ENCODE measurements at regions not wholly inside any gene's neighbourhood (a gene's known extent, or its start where the extent isn't known, plus 50 kb on each side); places are given as distances from the start of the nearest gene placed in this dataset.

- no peak overlapping the region for H3K9ac ChIP-seq (ENCODE audit: low read length)
- no peaks in the 10 kb centered on the region for H3K9me3 ChIP-seq (ENCODE audit: low read length)
- H3K4me1 ChIP-seq (ENCODE audit: insufficient read depth, low read length): no peaks in the 10 kb centered on the region
- H3K27ac ChIP-seq (ENCODE audit: low read depth, low read length): no peak overlapping the region
- no peaks in the 10 kb centered on the region for H3K36me3 ChIP-seq (ENCODE audit: insufficient read depth, low read length)
- H3K4me3 ChIP-seq (ENCODE audit: low read depth in 1 of 2, low read length in 2 of 2): no peak overlapping the region
- H3K27me3 ChIP-seq (ENCODE audit: control insufficient read depth in 1 of 2, insufficient read depth in 2 of 2, low read length in 2 of 2): peaks cover 0 to 4% of the 10 kb centered on the region in 2 donors
Measured at GRCh38 chr22:49586873-49587272, 240.8 kb downstream of the BRD1 start.

GRCh38 chr22:49586244-49586748, 241.4 kb downstream of the BRD1 start:
- H3K27ac ChIP-seq (ENCODE audit: low read depth, low read length): no peak overlapping the region
- H3K4me1 ChIP-seq (ENCODE audit: insufficient read depth, low read length): no peaks in the 10 kb centered on the region
- no peak overlapping the region for H3K4me3 ChIP-seq (ENCODE audit: low read depth in 1 of 2, low read length in 2 of 2)
- peaks cover 0 to 4% of the 10 kb centered on the region in 2 donors for H3K27me3 ChIP-seq (ENCODE audit: control insufficient read depth in 1 of 2, insufficient read depth in 2 of 2, low read length in 2 of 2)
- no peak overlapping the region for H3K9ac ChIP-seq (ENCODE audit: low read length)
- no peaks in the 10 kb centered on the region for H3K36me3 ChIP-seq (ENCODE audit: insufficient read depth, low read length)
- no peaks in the 10 kb centered on the region for H3K9me3 ChIP-seq (ENCODE audit: low read length)

DNA sequence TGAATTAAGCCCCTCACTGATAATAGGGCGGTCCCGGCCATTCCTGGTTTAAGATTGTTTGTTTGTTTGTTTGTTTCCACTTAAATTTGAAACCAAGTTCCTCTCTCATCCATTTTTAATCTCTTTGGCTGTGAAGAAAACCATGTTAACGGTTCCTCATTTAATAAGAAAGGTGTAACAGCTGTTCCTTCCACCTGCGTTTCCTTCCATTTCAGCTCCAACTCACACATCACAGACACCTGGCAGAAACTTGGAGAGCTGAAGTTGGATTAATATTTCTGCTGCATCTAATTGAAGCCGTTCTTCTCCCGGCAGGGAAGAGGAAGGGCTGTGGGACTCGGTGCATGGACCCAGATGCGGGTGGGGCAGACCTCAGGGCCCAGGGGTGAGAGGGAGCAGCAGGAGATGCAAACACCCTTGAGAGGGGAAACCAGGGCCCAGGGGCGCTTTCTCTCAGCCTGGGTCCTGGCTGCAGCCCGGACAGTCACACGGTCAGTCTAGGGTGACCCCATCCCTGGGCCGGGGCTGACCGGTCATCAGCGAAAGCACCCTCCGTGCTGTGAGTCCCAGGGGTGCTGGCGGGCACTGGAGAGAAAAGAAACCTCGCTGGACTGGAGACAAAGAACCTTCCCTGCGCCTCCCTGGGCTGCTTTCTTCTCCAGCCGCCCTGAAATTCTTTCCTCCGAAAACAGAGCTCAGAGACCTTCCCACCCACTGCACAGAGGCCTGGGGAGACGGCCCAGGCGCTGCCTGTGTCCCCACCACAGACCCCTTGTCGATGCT, 242.0 kb downstream of the BRD1 start:
- Histone ChIP-seq H3K36me3 (ENCODE audit: insufficient read depth, low read length) (no peaks in the 10 kb centered on the region), H3K27me3 (ENCODE audit: control insufficient read depth in 1 of 2, insufficient read depth in 2 of 2, low read length in 2 of 2) (peaks cover 0 to 4% of the 10 kb centered on the region in 2 donors), H3K4me3 (ENCODE audit: low read depth in 1 of 2, low read length in 2 of 2) (no peak overlapping the region), H3K27ac (ENCODE audit: low read depth, low read length) (no peak overlapping the region), H3K9me3 (ENCODE audit: low read length) (no peaks in the 10 kb centered on the region), H3K9ac (ENCODE audit: low read length) (no peak overlapping the region), H3K4me1 (ENCODE audit: insufficient read depth, low read length) (no peaks in the 10 kb centered on the region)

GRCh38 chr22:49583886-49584505, 243.7 kb downstream of the BRD1 start:
- Histone ChIP-seq H3K4me1 (ENCODE audit: insufficient read depth, low read length) (no peaks in the 10 kb centered on the region), H3K36me3 (ENCODE audit: insufficient read depth, low read length) (no peaks in the 10 kb centered on the region), H3K27ac (ENCODE audit: low read depth, low read length) (no peak overlapping the region), H3K9me3 (ENCODE audit: low read length) (no peaks in the 10 kb centered on the region), H3K9ac (ENCODE audit: low read length) (no peak overlapping the region), H3K27me3 (ENCODE audit: control insufficient read depth in 1 of 2, insufficient read depth in 2 of 2, low read length in 2 of 2) (peaks cover 0 to 2% of the 10 kb centered on the region in 2 donors), H3K4me3 (ENCODE audit: low read depth in 1 of 2, low read length in 2 of 2) (no peak overlapping the region)

- Histone ChIP-seq H3K9me3 (ENCODE audit: low read length) (no peaks in the 10 kb centered on the region), H3K27ac (ENCODE audit: low read depth, low read length) (no peak overlapping the region), H3K27me3 (ENCODE audit: control insufficient read depth in 1 of 2, insufficient read depth in 2 of 2, low read length in 2 of 2) (no peaks in the 10 kb centered on the region), H3K9ac (ENCODE audit: low read length) (no peak overlapping the region), H3K4me1 (ENCODE audit: insufficient read depth, low read length) (no peaks in the 10 kb centered on the region), H3K36me3 (ENCODE audit: insufficient read depth, low read length) (no peaks in the 10 kb centered on the region), H3K4me3 (ENCODE audit: low read depth in 1 of 2, low read length in 2 of 2) (no peak overlapping the region)
Measured at GRCh38 chr22:49583341-49583740, 244.3 kb downstream of the BRD1 start.

DNA sequence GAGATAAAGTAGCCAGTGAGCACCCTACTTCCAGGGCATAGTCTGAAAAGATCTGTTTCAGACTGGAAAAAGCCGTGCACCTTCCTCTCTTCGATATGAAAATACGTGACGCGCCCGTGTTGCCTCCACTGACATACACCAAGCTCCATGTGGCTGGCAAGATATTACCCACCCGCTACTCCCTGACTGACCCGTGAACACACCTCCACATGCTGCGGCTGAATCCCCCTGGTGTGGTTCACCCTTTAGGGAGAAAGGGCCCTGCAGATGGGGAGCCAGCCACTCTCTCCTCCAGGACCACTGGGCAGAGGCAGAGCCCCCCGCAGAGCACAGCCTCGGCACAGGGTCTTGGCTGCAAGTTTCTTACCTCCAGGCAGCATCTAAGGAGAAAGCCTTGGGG, 245.0 kb downstream of the BRD1 start:
- Histone ChIP-seq H3K4me3 (ENCODE audit: low read depth in 1 of 2, low read length in 2 of 2) (no peak overlapping the region), H3K27ac (ENCODE audit: low read depth, low read length) (no peak overlapping the region), H3K27me3 (ENCODE audit: control insufficient read depth in 1 of 2, insufficient read depth in 2 of 2, low read length in 2 of 2) (no peaks in the 10 kb centered on the region), H3K36me3 (ENCODE audit: insufficient read depth, low read length) (no peaks in the 10 kb centered on the region), H3K9ac (ENCODE audit: low read length) (no peak overlapping the region), H3K4me1 (ENCODE audit: insufficient read depth, low read length) (no peaks in the 10 kb centered on the region), H3K9me3 (ENCODE audit: low read length) (no peaks in the 10 kb centered on the region)

DNA sequence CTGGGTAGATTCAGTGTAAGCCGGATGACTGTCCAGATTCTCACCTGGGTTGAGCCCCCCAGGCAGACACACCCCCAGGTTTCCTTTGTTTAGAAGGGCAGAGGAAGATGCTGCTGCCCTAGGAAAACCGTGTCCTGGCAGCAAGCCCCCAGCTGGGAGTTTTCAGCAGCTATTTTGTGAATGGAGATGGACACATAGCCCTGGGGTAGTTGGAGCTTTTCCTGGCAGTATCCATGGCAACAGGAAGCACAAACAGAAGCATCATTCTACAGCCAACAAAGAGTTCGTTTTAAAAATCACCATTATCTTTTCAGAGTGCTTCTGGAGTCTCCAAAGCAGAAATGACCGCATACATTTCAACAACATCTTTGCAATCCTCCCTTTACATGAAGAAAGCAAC, 245.5 kb downstream of the BRD1 start:
- Histone ChIP-seq H3K4me1 (ENCODE audit: insufficient read depth, low read length) (no peaks in the 10 kb centered on the region), H3K36me3 (ENCODE audit: insufficient read depth, low read length) (no peaks in the 10 kb centered on the region), H3K9me3 (ENCODE audit: low read length) (no peaks in the 10 kb centered on the region), H3K27me3 (ENCODE audit: control insufficient read depth in 1 of 2, insufficient read depth in 2 of 2, low read length in 2 of 2) (no peaks in the 10 kb centered on the region), H3K4me3 (ENCODE audit: low read depth in 1 of 2, low read length in 2 of 2) (no peak overlapping the region), H3K27ac (ENCODE audit: low read depth, low read length) (no peak overlapping the region), H3K9ac (ENCODE audit: low read length) (no peak overlapping the region)

- Histone ChIP-seq H3K36me3 (ENCODE audit: insufficient read depth, low read length) (no peaks in the 10 kb centered on the region), H3K9me3 (ENCODE audit: low read length) (no peaks in the 10 kb centered on the region), H3K4me3 (ENCODE audit: low read depth in 1 of 2, low read length in 2 of 2) (no peak overlapping the region), H3K27ac (ENCODE audit: low read depth, low read length) (no peak overlapping the region), H3K9ac (ENCODE audit: low read length) (no peak overlapping the region), H3K4me1 (ENCODE audit: insufficient read depth, low read length) (no peaks in the 10 kb centered on the region), H3K27me3 (ENCODE audit: control insufficient read depth in 1 of 2, insufficient read depth in 2 of 2, low read length in 2 of 2) (no peaks in the 10 kb centered on the region)
Measured at GRCh38 chr22:49580024-49580423, 247.6 kb downstream of the BRD1 start.

- no peak overlapping the region for H3K27ac ChIP-seq (ENCODE audit: low read depth, low read length)
Measured at GRCh38 chr22:49577168-49578060, 250.3 kb downstream of the BRD1 start.

GRCh38 chr22:49576241-49577141, 251.2 kb downstream of the BRD1 start:
- Histone ChIP-seq H3K9me3 (ENCODE audit: low read length) (no peaks in the 10 kb centered on the region), H3K27me3 (ENCODE audit: control insufficient read depth in 1 of 2, insufficient read depth in 2 of 2, low read length in 2 of 2) (no peaks in the 10 kb centered on the region), H3K4me3 (ENCODE audit: low read depth in 1 of 2, low read length in 2 of 2) (no peak overlapping the region), H3K4me1 (ENCODE audit: insufficient read depth, low read length) (no peaks in the 10 kb centered on the region), H3K36me3 (ENCODE audit: insufficient read depth, low read length) (no peaks in the 10 kb centered on the region), H3K9ac (ENCODE audit: low read length) (no peak overlapping the region), H3K27ac (ENCODE audit: low read depth, low read length) (no peak overlapping the region)

More at GRCh38 chr22:49577168-49578060, 250.3 kb downstream of the BRD1 start:
- no peaks in the 10 kb centered on the region for H3K36me3 ChIP-seq (ENCODE audit: insufficient read depth, low read length)
- H3K4me3 ChIP-seq (ENCODE audit: low read depth in 1 of 2, low read length in 2 of 2): no peak overlapping the region
- H3K4me1 ChIP-seq (ENCODE audit: insufficient read depth, low read length): no peaks in the 10 kb centered on the region
- no peaks in the 10 kb centered on the region for H3K27me3 ChIP-seq (ENCODE audit: control insufficient read depth in 1 of 2, insufficient read depth in 2 of 2, low read length in 2 of 2)
- H3K9ac ChIP-seq (ENCODE audit: low read length): no peak overlapping the region
- no peaks in the 10 kb centered on the region for H3K9me3 ChIP-seq (ENCODE audit: low read length)
